ENCODE measurements at regions not wholly inside any gene's neighbourhood (a gene's known extent, or its start where the extent isn't known, plus 50 kb on each side); places are given as distances from the start of the nearest gene placed in this dataset.

DNA sequence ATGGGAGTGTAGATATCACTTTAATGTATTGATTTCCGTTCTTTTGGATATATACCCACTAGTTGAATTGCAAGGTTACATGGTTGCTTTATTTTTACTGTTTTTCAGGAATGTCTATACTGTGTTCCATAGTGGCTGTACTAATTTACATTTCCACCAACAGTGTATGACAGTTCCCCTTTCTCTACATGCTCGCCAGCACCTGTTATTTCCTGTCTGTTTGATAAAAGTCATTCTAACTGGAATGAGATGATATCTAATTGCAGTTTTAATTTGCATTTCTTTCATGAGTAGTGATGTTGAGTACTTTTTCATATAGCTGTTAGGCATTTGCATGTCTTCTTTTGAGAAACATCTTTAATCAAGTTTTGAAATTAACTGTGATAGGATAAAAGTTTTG lies 818.6 kb downstream of the SLITRK6 start:
- intact Hi-C loops (cut with DNase I), result no loop called here
- DNase-seq (ENCODE audit: low spot score), result no peak
- ATAC-seq, result no peak

DNA sequence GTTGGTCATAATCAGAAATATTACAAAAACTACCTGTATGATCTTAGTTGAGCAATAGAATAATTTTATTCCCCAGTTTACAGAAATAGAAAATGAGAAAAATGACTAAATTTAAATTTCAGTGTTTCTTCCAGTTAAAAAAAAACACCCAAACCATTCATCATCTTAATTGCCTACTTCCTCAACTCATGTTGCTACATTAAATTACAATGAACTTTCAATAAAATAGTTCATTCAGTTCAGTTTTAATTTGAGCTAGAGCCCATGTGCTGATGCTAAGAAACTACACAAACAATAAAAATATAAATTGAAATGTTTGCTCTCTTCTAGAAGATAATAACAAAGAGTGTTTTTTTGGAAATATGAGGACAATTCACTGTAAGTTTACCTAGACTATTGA lies 820.4 kb downstream of the SLITRK6 start:
- intact Hi-C loops (cut with DNase I), result no loop called here
- ATAC-seq, result no peak
- no peak for DNase-seq (ENCODE audit: low spot score)

DNA sequence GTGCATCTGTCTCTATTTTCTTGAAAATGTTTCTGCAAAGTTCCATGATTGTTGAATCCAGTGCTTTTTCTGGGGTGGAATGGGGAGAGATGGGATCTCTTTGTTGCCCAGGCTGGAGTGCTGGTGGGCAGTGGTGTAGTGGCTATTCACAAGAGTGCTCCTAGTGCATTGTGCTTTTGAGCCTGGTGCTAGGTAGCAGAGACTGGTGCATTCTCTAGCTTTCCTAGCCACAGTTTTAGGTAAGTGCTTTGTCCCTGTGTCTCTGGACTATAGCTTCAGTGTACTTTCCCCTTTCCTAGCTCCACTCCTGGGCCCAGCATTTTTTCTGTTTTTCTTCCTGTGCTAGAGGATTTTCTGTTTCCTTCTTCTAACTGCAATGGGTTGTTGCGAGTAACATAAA lies 825.6 kb downstream of the SLITRK6 start:
- ATAC-seq, result no peak
- intact Hi-C loops (cut with DNase I), result no loop called here
- DNase-seq (ENCODE audit: low spot score), result no peak

DNA sequence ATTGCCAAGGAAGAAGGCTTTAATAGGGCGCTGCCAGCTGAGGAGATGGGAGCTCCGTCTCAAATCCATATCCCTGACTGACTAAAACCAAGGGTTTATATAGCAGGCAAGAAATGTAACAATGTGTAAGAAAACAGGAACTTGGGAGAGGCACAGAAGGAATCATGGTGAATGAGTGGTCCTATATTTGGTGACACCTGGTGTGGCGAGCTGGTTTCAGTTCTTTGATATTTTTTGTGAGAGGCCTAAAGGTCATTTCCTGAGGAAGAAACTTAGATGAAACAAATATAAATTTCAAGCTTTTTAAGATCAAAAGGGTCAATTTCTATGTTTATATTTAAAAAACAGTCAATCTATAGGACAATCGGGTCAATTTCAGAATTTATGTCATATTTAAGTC lies 826.3 kb downstream of the SLITRK6 start:
- ATAC-seq (no peak), DNase-seq (ENCODE audit: low spot score) (no peak)
- intact Hi-C loops (cut with DNase I), result no loop called here

GRCh38 chr13:84962849-84963248 lies 836.4 kb downstream of the SLITRK6 start:
- no peak for DNase-seq (ENCODE audit: low spot score)
- intact Hi-C loops (cut with DNase I), result no loop called here
- no peak for ATAC-seq

DNA sequence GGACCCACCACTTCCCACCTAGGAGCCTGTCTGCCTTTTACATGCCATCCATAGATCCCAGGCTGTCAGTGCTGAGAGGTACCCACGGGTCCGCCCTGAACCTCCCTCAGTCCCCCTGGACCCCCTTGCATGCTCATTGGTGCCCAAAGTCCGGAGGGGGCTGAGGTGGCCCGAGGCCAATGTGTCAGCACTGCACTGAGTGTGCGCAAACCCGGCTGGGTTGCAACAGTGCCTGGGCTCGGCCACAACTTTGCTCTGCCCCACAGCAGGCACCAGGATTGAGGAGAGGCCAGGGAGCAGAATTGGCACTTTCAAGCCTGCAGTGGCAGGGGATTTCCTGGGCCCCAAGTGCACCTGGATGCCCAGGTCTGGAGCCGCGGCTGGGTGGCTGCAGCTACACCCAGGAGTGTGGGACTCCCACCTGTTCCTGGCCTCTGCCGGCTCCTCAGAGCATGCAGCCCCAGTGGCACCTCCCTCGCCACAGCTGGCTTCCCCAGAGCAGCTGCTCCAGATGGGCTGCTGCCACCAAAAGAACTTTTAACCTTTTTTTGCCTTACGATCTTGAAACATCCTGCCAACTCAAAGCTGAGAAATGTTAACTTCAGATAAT lies 837.0 kb downstream of the SLITRK6 start:
- peak; percentile 44 for ATAC-seq
- intact Hi-C loops (cut with DNase I), result no loop called here
- DNase-seq (ENCODE audit: low spot score), result no peak

DNA sequence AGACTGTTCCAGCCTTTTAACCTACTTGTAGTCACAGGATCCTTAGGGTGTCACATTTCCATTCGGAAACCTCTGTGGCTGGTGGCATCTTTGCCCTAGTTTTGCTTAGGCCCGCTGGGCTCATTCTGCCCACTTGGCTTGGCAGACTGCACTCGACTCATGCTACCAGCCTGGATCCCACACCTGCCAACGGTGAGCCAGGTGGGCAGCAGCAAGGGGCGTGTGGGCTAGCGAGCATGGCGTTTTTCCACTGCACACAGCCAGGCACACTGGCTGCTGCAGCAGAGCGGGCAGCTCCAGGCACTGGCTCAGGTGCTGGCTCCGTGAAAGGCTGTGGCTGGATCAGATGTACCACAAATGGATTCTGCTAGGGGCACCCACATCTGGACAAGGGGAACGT lies 838.2 kb downstream of the SLITRK6 start:
- intact Hi-C loops (cut with DNase I), result no loop called here
- ATAC-seq (no peak), DNase-seq (ENCODE audit: low spot score) (no peak)

DNA sequence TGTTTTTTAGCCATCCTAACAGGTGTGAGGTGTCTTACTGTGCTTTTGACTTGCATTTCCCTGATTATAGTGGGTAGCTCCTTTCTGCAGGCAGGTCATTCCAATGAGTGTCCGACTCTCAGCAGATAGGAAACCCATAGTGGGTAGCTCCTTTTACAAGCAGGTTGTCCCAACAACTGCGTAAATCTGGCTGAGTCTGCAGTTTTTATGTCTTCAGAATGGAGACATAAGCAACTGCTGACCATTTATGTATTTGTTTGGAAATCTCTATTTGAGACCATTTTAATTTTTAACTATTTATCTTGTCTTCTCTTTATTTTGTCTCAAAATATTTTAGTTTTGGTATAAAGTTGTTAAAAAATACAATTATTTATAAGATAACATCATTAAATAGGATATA lies 839.4 kb downstream of the SLITRK6 start:
- ATAC-seq, result no peak
- intact Hi-C loops (cut with DNase I), result no loop called here
- DNase-seq (ENCODE audit: low spot score), result no peak

GRCh38 chr13:84954636-84955035 lies 844.6 kb downstream of the SLITRK6 start:
- DNase-seq (ENCODE audit: low spot score), result no peak
- ATAC-seq, result no peak
- intact Hi-C loops (cut with DNase I), result no loop called here

DNA sequence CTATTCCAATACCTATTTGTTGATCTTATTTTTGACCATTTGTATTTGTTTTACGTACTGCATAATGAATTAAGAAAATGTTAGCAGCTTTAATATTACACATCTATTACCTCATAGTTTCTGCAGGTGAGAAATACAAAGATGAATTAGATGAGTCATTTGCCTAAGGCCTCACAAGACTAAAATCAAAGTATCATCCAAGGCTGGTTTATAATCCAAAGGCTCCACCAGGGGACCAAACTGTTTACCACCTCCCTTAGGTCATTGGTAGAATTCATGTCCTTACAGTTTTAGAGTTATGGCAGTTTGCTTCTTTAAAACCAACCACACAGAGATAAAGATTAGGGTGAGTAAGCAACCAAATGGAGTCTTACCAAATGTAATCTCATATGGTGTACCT lies 848.1 kb downstream of the SLITRK6 start:
- intact Hi-C loops (cut with DNase I), result no loop called here
- ATAC-seq (no peak), DNase-seq (ENCODE audit: low spot score) (no peak)

- intact Hi-C loops (cut with DNase I), result no loop called here
- ATAC-seq (no peak), DNase-seq (ENCODE audit: low spot score) (no peak)
Observed at GRCh38 chr13:84946192-84946591, 853.0 kb downstream of the SLITRK6 start.

- intact Hi-C loops (cut with DNase I), result no loop called here
- ATAC-seq (no peak), DNase-seq (ENCODE audit: low spot score) (no peak)
Observed at GRCh38 chr13:84940798-84941197, 858.4 kb downstream of the SLITRK6 start.

GRCh38 chr13:84940167-84940566 lies 859.1 kb downstream of the SLITRK6 start:
- no peak for ATAC-seq
- DNase-seq (ENCODE audit: low spot score), result no peak
- intact Hi-C loops (cut with DNase I), result no loop called here

DNA sequence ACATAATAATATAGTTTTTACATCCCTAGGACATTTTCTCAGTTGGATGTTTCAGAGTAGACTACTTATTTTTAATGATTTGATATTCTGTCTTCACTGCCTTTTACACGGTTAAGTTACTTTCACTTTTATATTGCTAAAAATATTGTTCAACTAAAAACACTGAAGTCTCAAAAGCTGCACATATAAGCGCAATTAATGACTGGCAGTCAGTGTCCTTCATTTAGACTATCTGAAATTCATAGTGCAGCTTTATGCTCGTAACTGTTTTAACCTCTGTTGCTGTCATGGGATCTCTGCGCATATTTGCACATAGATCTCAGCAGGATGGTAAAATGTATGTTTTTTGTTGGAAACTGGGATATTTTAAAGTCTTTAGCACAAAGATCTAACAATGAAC lies 864.3 kb downstream of the SLITRK6 start:
- intact Hi-C loops (cut with DNase I), result no loop called here
- no peak for ATAC-seq

GRCh38 chr13:84933797-84934196 lies 865.4 kb downstream of the SLITRK6 start:
- intact Hi-C loops (cut with DNase I), result no loop called here
- no peak for DNase-seq (ENCODE audit: low spot score)
- no peak for ATAC-seq

More for the DNA sequence above, 864.3 kb downstream of the SLITRK6 start:
- DNase-seq (ENCODE audit: low spot score), result no peak

GRCh38 chr13:84931264-84931663 lies 868.0 kb downstream of the SLITRK6 start:
- DNase-seq (ENCODE audit: low spot score) (no peak), ATAC-seq (no peak)
- intact Hi-C loops (cut with DNase I), result no loop called here

DNA sequence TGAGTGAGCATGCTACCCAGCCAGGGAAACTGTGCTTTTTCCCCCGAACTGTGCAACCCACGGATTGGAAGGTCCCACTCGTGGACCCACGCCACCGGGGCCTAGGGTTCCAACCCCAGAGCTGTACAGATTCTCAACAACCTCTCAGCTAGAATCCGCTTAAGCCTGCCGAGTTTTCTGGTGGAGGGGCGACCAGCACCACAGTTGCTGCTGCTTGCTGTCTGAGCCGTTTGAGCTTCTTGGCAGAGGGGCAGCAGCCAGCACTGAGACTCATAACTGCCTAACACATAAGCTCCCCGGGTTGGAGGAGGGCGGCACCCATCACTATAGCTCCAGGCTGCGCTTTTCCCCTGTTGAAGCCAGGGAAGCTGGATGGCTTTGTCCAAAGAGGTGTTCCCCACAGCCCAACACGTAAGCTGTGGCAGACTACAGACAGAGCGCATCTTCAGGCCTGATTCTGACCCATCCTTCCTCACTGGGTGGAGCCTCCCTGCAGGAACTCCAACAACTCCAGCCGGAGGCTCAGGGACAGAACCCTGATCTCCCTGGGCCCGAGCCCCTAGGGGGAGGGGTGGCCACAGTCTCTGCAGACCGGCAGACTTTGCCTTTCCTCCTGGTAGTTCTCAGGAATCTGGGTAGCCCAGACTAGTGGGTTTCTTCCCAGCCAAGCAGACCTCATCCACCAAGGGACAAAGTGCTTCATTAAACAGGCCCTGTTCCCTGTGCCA lies 871.6 kb downstream of the SLITRK6 start:
- no peak for ATAC-seq
- intact Hi-C loops (cut with DNase I), result no loop called here
- DNase-seq (ENCODE audit: low spot score), result no peak

GRCh38 chr13:84925443-84925842 lies 873.8 kb downstream of the SLITRK6 start:
- intact Hi-C loops (cut with DNase I), result no loop called here
- ATAC-seq, result no peak
- DNase-seq (ENCODE audit: low spot score), result no peak

- intact Hi-C loops (cut with DNase I), result no loop called here
- ATAC-seq, result no peak
Observed at GRCh38 chr13:84923831-84924230, 875.4 kb downstream of the SLITRK6 start.

DNA sequence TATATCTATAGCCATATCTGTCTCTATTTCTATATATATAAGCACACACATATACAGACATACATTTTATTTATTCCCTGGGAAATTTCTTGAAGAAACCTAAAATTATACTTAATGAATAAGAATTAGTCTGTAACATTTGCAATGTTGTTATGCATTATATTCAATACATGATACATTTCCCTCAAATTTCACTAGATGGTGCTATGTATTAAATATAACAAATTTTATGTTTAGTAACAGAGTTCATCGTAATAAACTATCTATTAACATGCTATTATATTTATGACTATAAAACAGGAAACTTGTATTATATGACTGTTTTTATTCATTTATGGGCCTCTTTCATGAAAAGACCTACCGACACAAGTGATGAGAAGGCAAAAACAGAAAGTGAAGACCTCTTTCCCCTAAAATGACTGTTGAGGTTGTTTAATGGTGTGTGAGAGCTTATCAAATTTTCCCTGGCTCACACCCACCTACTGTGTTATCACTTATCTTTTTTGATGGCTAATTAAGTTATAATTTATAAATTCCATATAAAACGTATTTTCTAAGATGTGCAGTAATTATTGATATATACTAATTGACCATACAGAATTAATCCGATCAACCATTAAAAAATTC lies 881.9 kb downstream of the SLITRK6 start:
- intact Hi-C loops (cut with DNase I), result loop anchor here (10.0 kb wide), 1 partner anchor 887 kb away; no protein-coding TSS in a partner anchor
- no peak for DNase-seq (ENCODE audit: low spot score)
- ATAC-seq, result no peak

More at GRCh38 chr13:84923831-84924230, 875.4 kb downstream of the SLITRK6 start:
- DNase-seq (ENCODE audit: low spot score), result no peak

Measured in sciatic nerve (tissue), 2 donors.